Mesodermal cell (in vitro differentiated cells): ENCODE measurements at regions not wholly inside any gene's neighbourhood (a gene's known extent, or its start where the extent isn't known, plus 50 kb on each side); places are given as distances from the start of the nearest gene placed in this dataset.

Experiments
- H3K27ac ChIP-seq: 2 replicates; pipeline ENCODE4 v1.7.0; 2013; ENCODE audit warnings: mild to moderate bottlenecking, low read depth, low read length, moderate library complexity; ENCODE audit not compliant: severe bottlenecking
- H3K36me3 ChIP-seq: 2 replicates; pipeline ENCODE4 v1.7.1; 2013; ENCODE audit warnings: mild to moderate bottlenecking, low read length, moderate library complexity; ENCODE audit not compliant: control insufficient read depth, insufficient read depth
- H3K4me1 ChIP-seq: one replicate; pipeline ENCODE4 v1.7.1; 2013; ENCODE audit warnings: mild to moderate bottlenecking, low read length; ENCODE audit not compliant: insufficient read depth, control insufficient read depth, poor library complexity, severe bottlenecking
- H3K4me3 ChIP-seq: 2 replicates; pipeline ENCODE4 v1.7.0; 2013; ENCODE audit warnings: low read length, control low read depth, mild to moderate bottlenecking; ENCODE audit not compliant: insufficient read depth, poor library complexity, severe bottlenecking; ENCODE audit errors: extremely low read depth
- H3K9me3 ChIP-seq: 2 replicates; pipeline ENCODE4 v1.7.1; 2013; ENCODE audit warnings: mild to moderate bottlenecking, low read length, moderate library complexity; ENCODE audit not compliant: control insufficient read depth
- WGBS, 2 experiments: methylation state at CpG; one replicate each; pipeline ENCODE4 v1.1.5; 2013; ENCODE audit warnings: missing lambda C conversion rate in 2 of 2; ENCODE audit not compliant: insufficient coverage in 2 of 2; 5-methylcytosine and 5-hydroxymethylcytosine counted together

GRCh38 chr9:97759581-97760288, 62.6 kb upstream of the XPA start:
- Histone ChIP-seq H3K27ac (no peak overlapping the region), H3K9me3 (no peaks in the 10 kb centered on the region)
- WGBS, 2 experiments: 68 to 90% methylated on average over 4 to 5 of the region's 5 CpGs

DNA sequence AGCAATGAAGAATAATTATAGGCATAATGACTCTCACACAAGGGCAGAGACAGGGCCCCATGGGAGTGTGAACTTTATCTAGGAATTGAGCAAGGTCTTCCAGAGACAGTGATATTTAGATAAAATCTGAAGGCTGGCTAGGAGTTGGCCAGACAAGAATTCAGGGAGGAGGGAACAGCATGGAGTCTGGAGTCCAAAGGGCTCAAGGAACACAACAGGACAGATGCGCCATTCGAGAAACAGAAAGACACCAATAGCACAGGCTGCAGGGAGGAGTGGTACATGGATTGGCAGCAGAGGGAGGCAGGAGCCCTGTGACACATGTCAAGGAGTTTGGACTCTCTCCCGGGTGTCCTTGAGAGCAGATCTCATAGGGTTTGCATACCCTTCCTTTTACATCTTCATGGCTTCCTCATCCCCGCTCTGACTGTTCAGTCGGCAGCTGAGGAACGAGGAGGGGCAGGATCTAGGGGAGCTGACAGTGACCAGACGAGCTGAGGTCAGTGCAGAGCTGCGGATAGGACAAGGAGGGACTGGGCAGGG, 64.0 kb upstream of the XPA start:
- 84 to 85% methylated on average over 5 to 7 of the region's 8 CpGs for WGBS, 2 experiments

More at GRCh38 chr9:97759581-97760288, 62.6 kb upstream of the XPA start:
- no peaks in the 10 kb centered on the region for H3K36me3 ChIP-seq
- no peak overlapping the region for H3K4me3 ChIP-seq
- no peaks in the 10 kb centered on the region for H3K4me1 ChIP-seq

DNA sequence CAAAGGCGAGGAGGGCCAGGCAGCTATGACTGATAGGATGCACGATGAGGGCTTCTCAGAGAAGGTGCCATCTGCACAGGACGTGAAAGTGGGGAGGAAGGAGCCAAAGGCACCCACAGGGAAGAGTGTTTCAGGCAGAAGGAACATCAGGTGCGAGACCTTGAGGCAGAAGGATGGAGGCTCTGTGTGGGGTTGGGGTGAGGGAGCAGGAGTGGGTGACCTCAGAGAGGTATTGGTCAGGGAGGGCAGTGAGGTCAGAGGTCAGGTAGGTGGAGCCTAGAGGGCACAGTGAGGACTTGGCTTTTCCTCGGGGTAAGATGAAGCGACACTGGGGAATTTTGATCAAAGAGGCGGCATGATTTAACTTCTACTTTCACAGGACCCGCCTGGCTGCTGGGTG, 64.7 kb upstream of the XPA start:
- H3K27ac ChIP-seq: no peak overlapping the region
- peaks cover 4% of the 10 kb centered on the region for H3K4me1 ChIP-seq
- H3K4me3 ChIP-seq: no peak overlapping the region
- 84 to 92% methylated on average over 7 to 8 of the region's 8 CpGs for WGBS, 2 experiments
- no peaks in the 10 kb centered on the region for H3K36me3 ChIP-seq
- H3K9me3 ChIP-seq: no peaks in the 10 kb centered on the region

More for the DNA sequence above, 64.0 kb upstream of the XPA start:
- no peaks in the 10 kb centered on the region for H3K36me3 ChIP-seq
- no peaks in the 10 kb centered on the region for H3K9me3 ChIP-seq
- no peak overlapping the region for H3K27ac ChIP-seq
- no peak overlapping the region for H3K4me3 ChIP-seq
- peaks cover 2% of the 10 kb centered on the region for H3K4me1 ChIP-seq

DNA sequence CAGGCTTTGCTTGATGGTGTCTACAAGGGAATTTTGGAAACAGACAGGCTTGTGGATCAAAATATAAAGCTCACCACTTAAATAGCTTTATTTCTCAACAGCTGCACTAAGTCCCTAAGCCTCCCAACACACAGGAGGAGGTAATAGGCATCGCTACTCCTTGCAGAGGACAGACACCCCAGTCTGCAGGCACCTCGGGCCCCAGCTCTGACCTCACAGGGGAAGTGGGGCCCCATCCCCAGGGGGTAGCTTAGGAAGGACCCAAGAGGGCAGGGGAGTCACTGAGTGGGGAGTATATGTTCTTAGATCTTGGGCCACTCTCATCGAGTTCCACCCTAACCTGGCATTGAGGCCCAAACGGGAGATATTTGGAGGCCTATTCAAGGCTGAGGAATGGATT, 66.7 kb upstream of the XPA start:
- H3K27ac ChIP-seq: no peak overlapping the region
- H3K4me3 ChIP-seq: no peak overlapping the region
- WGBS, 2 experiments: 90% methylated on average over 2 to 4 of the region's 4 CpGs
- H3K36me3 ChIP-seq: no peaks in the 10 kb centered on the region
- no peaks in the 10 kb centered on the region for H3K9me3 ChIP-seq
- H3K4me1 ChIP-seq: peaks cover 4% of the 10 kb centered on the region

DNA sequence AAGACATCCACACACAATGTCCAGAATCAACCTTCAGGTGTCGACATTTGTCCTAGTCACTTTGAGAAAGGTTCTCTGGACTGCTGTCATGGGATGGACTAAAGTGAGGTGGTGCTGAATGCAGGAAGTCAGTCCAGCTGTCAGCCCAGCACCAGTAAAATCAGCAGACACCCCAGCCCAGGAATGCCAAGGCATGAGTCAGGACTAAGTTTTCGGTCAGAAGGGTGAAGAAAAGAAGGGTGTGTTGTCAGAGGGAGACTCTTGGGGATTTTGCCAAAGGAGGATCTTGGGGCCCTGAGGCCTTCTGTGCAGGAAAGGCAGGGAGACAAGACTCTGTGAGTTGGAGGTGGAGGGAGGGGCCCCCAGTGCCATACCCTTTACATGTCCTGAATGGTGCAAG, 69.0 kb upstream of the XPA start:
- H3K9me3 ChIP-seq: no peaks in the 10 kb centered on the region
- 71% methylated on average over 1 of the region's 2 CpGs; no CpG with 5 or more reads in 1 of the 2 experiments for WGBS, 2 experiments
- no peak overlapping the region for H3K27ac ChIP-seq
- H3K36me3 ChIP-seq: no peaks in the 10 kb centered on the region
- H3K4me1 ChIP-seq: peaks cover 4% of the 10 kb centered on the region
- no peak overlapping the region for H3K4me3 ChIP-seq

GRCh38 chr9:97766610-97767009, 69.5 kb upstream of the XPA start:
- Histone ChIP-seq H3K27ac (no peak overlapping the region), H3K4me1 (peaks cover 4% of the 10 kb centered on the region), H3K9me3 (no peaks in the 10 kb centered on the region), H3K36me3 (no peaks in the 10 kb centered on the region), H3K4me3 (no peak overlapping the region)
- WGBS, 2 experiments: 85 to 100% methylated on average over 1 to 2 of the region's 3 CpGs

DNA sequence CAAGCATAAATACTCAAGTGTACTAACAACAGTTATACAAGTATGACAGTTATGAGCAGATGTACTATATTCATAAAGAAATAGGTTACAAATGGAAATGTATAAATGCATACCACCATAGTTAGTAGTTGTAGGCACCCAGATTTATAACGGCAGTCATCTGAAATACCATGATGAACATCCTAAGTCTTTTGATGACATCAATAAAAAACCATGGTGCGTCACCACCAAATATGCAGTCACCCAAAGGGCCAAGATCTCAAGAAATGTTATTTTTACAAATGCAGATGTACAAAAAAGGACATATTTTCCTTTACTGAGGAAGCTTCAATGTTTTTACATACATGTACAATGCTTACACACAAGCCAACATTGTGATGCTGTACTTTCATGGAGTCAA, 70.8 kb upstream of the XPA start:
- Histone ChIP-seq H3K27ac (no peak overlapping the region), H3K36me3 (no peaks in the 10 kb centered on the region), H3K4me1 (peaks cover 4% of the 10 kb centered on the region), H3K9me3 (no peaks in the 10 kb centered on the region), H3K4me3 (no peak overlapping the region)
- 100% methylated on average over 2 of the region's 2 CpGs; no CpG with 5 or more reads in 1 of the 2 experiments for WGBS, 2 experiments

DNA sequence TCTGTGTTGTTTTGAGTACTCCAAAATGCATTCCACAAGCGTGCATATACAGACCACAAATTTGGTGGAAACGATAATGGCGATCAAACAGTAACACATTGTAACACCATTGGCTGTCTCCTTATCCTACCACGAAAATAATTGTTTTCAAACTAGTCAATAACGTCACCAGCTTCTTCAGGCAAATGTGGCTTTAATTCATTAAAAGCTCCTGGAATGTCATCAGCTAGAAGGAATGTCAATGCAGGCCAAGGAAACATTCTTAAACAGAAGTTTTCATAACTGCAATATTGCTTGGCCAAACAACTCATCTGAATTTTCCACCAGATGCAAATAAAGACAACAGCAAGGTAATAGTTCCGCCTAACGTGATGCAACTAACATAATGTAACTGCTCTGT, 71.6 kb upstream of the XPA start:
- Histone ChIP-seq H3K4me1 (peaks cover 4% of the 10 kb centered on the region), H3K4me3 (no peak overlapping the region), H3K9me3 (no peaks in the 10 kb centered on the region), H3K27ac (no peak overlapping the region), H3K36me3 (no peaks in the 10 kb centered on the region)
- 90 to 91% methylated on average over 5 of the region's 7 CpGs for whole genome bisulfite sequencing, 2 experiments

- H3K36me3 ChIP-seq: no peaks in the 10 kb centered on the region
- H3K4me1 ChIP-seq: peaks cover 4% of the 10 kb centered on the region
- H3K27ac ChIP-seq: no peak overlapping the region
- WGBS, 2 experiments: 63 to 82% methylated on average over 3 of the region's 5 CpGs
- H3K4me3 ChIP-seq: no peak overlapping the region
- H3K9me3 ChIP-seq: no peaks in the 10 kb centered on the region
Measured at GRCh38 chr9:97769208-97769607, 72.1 kb upstream of the XPA start.

DNA sequence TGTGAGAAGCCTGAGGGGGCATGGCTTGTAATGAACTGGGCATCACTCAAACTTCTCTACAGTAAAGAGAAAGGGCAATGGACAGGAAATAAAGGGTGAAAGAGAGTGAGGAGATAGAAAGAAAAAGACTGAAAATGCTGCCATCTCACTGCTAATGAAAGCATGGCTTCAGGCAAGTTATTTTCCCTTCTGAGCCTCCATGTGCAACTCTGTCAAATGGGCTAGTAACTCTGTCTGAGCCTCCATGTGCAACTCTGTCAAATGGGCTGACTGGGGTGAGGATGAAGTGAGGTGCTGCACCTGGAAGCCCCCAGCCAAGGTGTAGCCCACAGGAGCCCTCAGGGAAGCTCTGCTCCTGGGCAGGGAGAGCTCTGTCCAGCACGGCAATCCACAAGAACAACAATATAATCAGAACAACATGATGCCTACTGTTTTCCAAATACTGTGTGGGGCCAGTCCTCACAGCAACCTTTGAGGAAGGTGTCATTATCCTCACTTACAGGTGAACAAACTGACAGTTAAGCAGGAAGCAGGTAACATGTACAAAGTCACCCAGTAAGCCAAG, 73.8 kb upstream of the XPA start:
- H3K27ac ChIP-seq: no peak overlapping the region
- H3K4me3 ChIP-seq: no peak overlapping the region
- 100% methylated on average over 1 of the region's 1 CpG; no CpG with 5 or more reads in 1 of the 2 experiments for WGBS, 2 experiments
- H3K4me1 ChIP-seq: peaks cover 4% of the 10 kb centered on the region
- H3K9me3 ChIP-seq: no peaks in the 10 kb centered on the region
- no peaks in the 10 kb centered on the region for H3K36me3 ChIP-seq

- H3K4me3 ChIP-seq: no peak overlapping the region
- 50 to 71% methylated on average over 1 of the region's 3 CpGs for WGBS, 2 experiments
Measured at GRCh38 chr9:97771641-97772040, 74.5 kb upstream of the XPA start.

More at GRCh38 chr9:97771641-97772040, 74.5 kb upstream of the XPA start:
- Histone ChIP-seq H3K36me3 (no peaks in the 10 kb centered on the region), H3K9me3 (no peaks in the 10 kb centered on the region), H3K27ac (no peak overlapping the region), H3K4me1 (no peaks in the 10 kb centered on the region)
